ENCODE measurements at regions not wholly inside any gene's neighbourhood (a gene's known extent, or its start where the extent isn't known, plus 50 kb on each side); places are given as distances from the start of the nearest gene placed in this dataset.

GRCh38 chr6:80522576-80522975 is 416.1 kb downstream of the BCKDHB start:
- Histone ChIP-seq H3K9ac (replicated peaks in 1 of 4; ENCODE audit: extremely low read depth in 1 of 4, low read depth in 3 of 4, low read length in 3 of 4) (no peak overlapping the region), H2BK20ac (ENCODE audit: low read length) (no peak overlapping the region), H3K4me1 (replicated peaks in 1 of 4; ENCODE audit: control insufficient read depth in 3 of 4, insufficient read depth in 4 of 4, low read length in 3 of 4) (peaks cover 0 to 6% (median 2%) of the 10 kb centered on the region in 4 experiments; a peak in 1 of 7 replicates), H2BK5ac (ENCODE audit: low read depth, low read length) (no peak overlapping the region), H4K5ac (ENCODE audit: insufficient read length, low read depth, low read length) (no peak overlapping the region), H3K27ac (ENCODE audit: low read depth, low read length) (no peak overlapping the region), H3K23ac (ENCODE audit: insufficient read length) (no peak overlapping the region), H4K20me1 (replicated peaks in 1 of 2; ENCODE audit: control insufficient read depth in 1 of 2, insufficient read depth in 2 of 2, low read length in 2 of 2) (no peaks in the 10 kb centered on the region), H3K27me3 (replicated peaks in 1 of 4; ENCODE audit: control insufficient read depth in 3 of 4, extremely low read depth in 1 of 4, insufficient read depth in 3 of 4, low read length in 3 of 4) (no peaks in the 10 kb centered on the region), H3K36me3 (ENCODE audit: control insufficient read depth in 2 of 4, insufficient read depth in 4 of 4, low read length in 3 of 4) (no peaks in the 10 kb centered on the region), H3K56ac (replicated peaks; ENCODE audit: insufficient read length, low read depth, low read length) (no peak overlapping the region), H2AK5ac (ENCODE audit: low read depth, low read length) (no peak overlapping the region), H3K4ac (replicated peaks; ENCODE audit: insufficient read length, low read depth, low read length) (no peak overlapping the region), H3K4me3 (ENCODE audit: extremely low read depth in 1 of 4, insufficient read depth in 2 of 4, low read depth in 3 of 4, low read length in 4 of 4) (no peak overlapping the region), H2AFZ (ENCODE audit: low read length) (no peak overlapping the region), H3K18ac (ENCODE audit: extremely low read depth, low read length) (no peak overlapping the region), H3K9me3 (ENCODE audit: insufficient read depth in 2 of 2, low read depth in 1 of 2, low read length in 1 of 2) (no peaks in the 10 kb centered on the region), H3K79me1 (ENCODE audit: low read depth, low read length) (no peaks in the 10 kb centered on the region), H3K4me2 (ENCODE audit: insufficient read depth in 1 of 2, low read depth in 2 of 2, low read length in 2 of 2) (no peak overlapping the region), H3K14ac (ENCODE audit: insufficient read length) (no peak overlapping the region), H2BK12ac (ENCODE audit: low read depth, low read length) (no peak overlapping the region), H3K23me2 (ENCODE audit: low read depth, low read length) (no peaks in the 10 kb centered on the region), H4K8ac (ENCODE audit: extremely low read depth, insufficient read depth, low read length) (no peak overlapping the region), H4K91ac (replicated peaks; ENCODE audit: insufficient read length, low read length) (no peak overlapping the region), H2BK120ac (replicated peaks; ENCODE audit: low read depth, low read length) (no peak overlapping the region), H2BK15ac (ENCODE audit: low read length) (no peak overlapping the region), H3K79me2 (ENCODE audit: control insufficient read depth in 1 of 2, insufficient read depth in 2 of 2, low read length in 2 of 2) (no peaks in the 10 kb centered on the region)
- ChIA-PET CTCF (ENCODE audit: partially characterized antibody) (interaction anchor here (0.6 to 1.7 kb wide), 13 partner anchors 11 to 1398 kb away, joined by 3 to 8 read pairs (median 4); no protein-coding TSS in a partner anchor), POLR2A (ENCODE audit: partially characterized antibody) (no interaction called here)
- no peak for DNase-seq (ENCODE audit: low read depth in 1 of 2, low spot score in 2 of 2)
- WGBS, 2 experiments (ENCODE audit: extremely low coverage in 1 of 2, insufficient coverage in 1 of 2, insufficient read length in 1 of 2, insufficient replicate concordance in 2 of 2, low coverage in 1 of 2, low lambda C conversion rate in 2 of 2, missing lambda C conversion rate in 1 of 2) = 87% methylated on average over 4 of the region's 4 CpGs; no CpG with 5 or more reads in 1 of the 2 experiments
- no peak for FAIRE-seq
- TF ChIP-seq HDAC2 (IDR thresholded peaks at IDR 0.05; ENCODE audit: borderline replicate concordance in 1 of 2, low read depth in 2 of 2, low read length in 2 of 2) (no peak), GABPA (IDR thresholded peaks at IDR 0.05; ENCODE audit: borderline replicate concordance, insufficient read depth, low read length) (no peak)

Measured in H1 (cell line).